Left colon (tissue), 2 donors: ENCODE measurements at regions not wholly inside any gene's neighbourhood (a gene's known extent, or its start where the extent isn't known, plus 50 kb on each side); places are given as distances from the start of the nearest gene placed in this dataset.
"Not testable (repeated sequence)": the region's sequence is repeated elsewhere in the genome, so short reads cannot be mapped to it uniquely, and the experiment has no call there.

ENCODE experiments used
- ATAC-seq: fragments of 200-7000 bp; cut with Tn5 transposase; one replicate; pipeline ENCODE4 v1.9.1; 2020; ENCODE audit warnings: mild to moderate bottlenecking, moderate library complexity
- DNase-seq, 2 donors: peaks; one replicate each; pipeline ENCODE4 v3.0.0-alpha.2; 2020
- intact Hi-C, 2 donors: fragments of 100-400 bp; cut with DNase I in 1 of 2; cut with micrococcal nuclease in 1 of 2; formaldehyde crosslinking; loops; one replicate each; pipeline versions ENCODE4 v1.11.2 to v1.14.0; 2022; cut with DNase I, micrococcal nuclease
- donor health status: DM: no; HTN: no; CAD: no.
- donor health status: DM: yes; HTN: yes; CAD: no.

DNA sequence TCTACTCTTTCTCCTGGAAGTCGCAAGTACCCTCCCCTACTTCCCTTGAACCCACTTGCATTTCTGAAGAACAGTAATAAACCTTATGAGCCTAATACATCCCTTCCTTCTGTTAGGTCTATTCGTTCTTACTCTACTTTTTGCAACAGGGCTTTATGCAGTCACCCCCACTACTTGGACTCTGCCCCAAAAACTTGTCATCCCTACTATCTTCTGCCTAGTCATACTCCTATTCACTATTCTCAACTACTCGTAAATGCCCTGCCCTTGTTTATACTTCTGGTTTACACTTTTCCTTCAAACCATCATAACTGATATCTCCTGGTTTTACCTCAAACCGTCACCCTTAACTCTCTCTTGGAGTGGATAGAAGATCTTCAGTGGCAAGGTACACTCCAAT is 55.2 kb upstream of the SLIT2 start:
- intact Hi-C loops: no loop called here
- no peak for ATAC-seq
- DNase-seq: no peak

DNA sequence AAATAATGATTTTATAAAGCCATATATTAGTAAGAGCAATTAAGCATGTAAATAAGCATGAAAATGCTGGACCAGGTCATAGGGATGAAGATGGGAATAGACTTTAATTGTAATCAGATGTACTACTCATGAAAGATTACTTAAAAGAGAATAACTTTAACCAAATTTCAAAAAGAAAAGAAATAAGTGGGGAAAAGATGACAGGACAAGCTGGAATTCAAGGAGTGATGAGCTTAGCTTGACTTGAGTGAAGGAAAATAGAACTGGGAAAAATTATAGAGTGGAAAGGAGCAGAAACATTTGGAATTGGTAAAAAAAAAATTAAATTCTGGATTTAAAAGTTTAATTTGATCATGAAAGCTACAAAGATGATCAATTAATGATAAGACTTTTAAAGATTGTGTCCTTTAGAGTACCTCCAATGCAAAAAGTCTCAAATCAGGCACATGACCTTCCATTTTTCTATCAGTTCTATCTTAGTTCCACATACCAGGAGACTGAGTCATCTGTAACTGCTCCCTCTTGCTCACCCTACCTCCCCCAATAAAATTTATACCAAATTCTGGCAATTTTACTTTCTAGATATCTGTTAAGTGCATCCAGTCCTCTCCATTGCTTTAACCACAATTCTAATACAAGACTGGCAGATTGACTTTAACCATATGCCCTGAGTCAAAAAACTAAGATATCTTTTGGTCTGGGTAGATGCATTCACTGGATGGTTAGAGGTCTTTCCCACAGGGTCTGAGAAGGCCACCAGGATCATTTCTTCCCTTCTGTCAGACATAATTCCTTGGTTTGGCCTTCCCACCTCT is 56.4 kb upstream of the SLIT2 start:
- no peak for ATAC-seq
- no peak for DNase-seq
- intact Hi-C loops: no loop called here

DNA sequence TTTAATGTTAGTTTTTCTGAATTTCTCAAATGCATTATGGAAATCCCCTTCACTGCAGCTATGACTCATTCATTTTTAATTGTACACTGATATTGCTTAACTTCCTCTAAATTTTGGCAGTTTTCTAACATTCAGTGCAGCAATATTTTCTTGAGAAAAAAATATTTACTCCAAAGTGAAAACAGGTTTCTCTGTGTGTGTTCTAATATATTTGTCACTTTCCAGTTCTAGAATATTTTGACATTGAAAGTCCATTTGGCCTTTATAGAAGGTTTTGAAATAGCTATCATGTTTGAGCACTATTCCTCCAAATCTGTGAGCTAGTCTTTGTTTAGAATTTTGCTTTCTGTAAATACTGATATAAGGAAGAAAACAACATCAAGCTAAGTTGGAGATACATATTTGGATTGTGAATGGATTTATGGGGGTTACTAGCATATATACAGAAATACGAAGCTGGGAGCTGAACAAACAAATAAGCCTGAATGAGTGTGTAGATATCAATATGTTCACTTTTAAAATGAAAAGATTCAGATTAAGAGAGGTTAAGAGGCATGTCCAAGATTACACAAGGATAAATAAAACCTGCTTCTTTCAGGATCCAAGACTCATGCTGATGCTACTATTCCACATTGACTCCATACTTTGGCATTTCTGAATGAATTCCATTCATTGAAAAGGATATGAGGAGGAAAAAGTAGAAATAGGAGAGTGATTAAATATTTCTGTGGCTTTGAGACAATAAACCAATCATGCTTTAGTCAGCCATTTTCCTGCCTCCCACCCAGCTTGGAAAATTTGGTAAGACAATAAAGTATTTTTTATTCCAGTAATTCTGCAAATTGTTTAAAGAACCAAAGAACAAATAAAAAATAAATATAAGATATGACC is 57.3 kb upstream of the SLIT2 start:
- intact Hi-C loops: no loop called here
- no peak for DNase-seq
- ATAC-seq: no peak

DNA sequence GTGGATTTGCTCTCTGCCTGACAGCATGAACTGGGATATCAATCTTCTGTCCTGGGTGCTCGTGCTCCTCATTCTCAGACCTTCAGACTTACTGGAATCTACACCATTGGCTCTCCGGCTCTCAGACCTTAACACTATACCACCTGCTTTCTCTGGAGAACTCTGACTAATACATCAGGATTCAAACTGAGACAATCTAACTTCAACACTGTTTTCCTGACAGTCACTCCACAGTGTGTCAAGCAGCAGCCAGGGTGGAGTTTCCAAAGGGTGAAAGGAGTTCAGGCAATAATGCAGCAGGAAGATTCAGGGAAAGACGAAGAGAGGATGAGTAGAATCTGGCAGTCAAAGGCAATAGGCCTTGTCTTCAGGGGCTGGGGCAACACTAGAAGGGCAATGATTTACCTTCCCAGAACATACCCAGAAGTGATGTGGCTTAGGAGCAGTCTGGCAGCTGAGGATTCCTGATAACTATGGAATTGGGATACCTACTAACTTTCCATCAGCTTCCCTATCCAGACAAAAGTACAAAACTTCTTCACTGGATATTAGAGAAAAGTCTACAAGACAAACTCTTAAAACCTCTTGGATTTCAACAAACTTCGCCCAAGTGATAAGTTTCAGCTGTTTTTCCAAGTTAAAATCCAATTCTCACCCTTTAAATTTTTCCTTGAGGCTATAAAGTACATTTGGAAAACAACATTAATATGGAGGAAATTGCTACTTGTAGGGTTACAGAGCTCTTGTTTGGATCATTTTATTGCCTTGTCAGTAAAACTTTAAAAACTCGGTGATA is 58.4 kb upstream of the SLIT2 start:
- DNase-seq (no peak), ATAC-seq (no peak)
- intact Hi-C loops: no loop called here

DNA sequence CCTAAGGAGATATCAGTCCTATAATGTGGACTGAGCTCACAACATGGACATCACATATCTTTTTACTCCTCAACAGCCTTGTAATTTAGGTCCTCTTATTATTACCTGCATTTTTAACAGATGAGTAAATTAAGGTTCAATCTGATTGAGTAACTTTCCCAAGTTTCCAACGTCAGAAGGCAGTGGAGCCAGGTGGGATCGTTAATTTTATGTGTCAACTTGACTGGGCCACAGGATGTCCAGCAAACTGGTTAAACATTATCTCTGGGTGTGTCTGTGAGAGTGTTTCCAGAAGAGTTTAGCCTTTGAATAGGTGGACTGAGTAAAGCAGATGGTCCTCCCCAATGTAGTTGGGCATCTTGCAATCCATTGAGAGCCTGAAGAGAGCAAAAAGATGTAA is 59.0 kb upstream of the SLIT2 start:
- ATAC-seq: no peak
- intact Hi-C loops: no loop called here
- no peak for DNase-seq

DNA sequence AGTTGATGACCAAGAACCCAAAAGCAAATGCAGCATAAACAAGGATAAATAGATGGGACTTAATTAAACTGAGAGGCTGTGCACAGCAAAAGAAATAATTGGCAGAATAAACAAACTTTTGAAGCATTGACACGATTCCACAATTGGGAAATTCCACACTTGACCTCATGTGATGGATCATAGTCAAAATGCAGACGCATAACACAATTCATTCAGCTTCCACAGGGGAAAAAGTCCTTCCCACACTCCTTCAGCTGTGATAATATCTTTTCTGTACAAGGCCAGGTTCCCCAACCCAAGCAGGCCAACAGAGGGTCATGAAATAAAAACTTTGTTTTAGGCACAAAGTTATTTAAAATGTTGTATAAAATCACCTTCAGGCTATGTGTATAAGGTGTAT is 66.6 kb upstream of the SLIT2 start:
- intact Hi-C loops: no loop called here
- DNase-seq: no peak
- no peak for ATAC-seq

DNA sequence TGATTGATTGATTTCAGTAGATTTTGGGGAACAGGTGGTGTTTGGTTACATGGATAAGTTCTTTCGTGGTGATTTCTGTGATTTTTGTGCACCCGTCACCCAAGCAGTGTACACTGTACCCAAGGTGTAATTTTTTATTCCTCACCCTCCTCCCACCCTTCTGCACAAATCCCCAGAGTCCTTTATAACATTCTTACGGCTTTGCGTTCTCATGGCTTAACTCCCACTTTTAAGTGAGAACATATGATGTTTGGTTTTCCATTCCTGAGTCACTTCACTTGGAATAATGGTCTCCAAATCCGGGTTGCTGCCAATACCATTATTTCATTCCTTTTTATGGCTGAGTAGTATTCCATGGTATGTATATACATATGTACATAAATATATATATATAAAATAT is 68.6 kb upstream of the SLIT2 start:
- DNase-seq, intact Hi-C loops, ATAC-seq: not testable (repeated sequence)

DNA sequence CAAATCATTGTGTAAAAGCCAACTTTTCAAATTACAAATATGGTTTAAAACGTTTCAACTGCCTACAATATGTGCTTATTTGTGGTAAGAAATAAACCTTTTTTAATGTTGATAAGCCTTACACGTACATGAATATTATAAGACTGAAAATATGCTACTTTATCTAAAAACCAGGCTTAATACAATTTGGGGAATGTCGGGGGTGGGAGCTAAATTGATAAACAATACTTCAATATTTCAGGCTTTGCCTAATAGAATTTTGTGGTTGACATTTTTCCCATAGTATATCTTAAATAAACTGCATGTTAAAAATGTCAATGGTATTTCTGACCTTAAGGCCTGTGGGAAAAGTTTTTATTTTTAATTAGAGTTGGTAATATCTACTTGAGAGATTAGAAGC is 69.8 kb upstream of the SLIT2 start:
- DNase-seq (no peak), ATAC-seq (no peak)
- intact Hi-C loops: no loop called here

DNA sequence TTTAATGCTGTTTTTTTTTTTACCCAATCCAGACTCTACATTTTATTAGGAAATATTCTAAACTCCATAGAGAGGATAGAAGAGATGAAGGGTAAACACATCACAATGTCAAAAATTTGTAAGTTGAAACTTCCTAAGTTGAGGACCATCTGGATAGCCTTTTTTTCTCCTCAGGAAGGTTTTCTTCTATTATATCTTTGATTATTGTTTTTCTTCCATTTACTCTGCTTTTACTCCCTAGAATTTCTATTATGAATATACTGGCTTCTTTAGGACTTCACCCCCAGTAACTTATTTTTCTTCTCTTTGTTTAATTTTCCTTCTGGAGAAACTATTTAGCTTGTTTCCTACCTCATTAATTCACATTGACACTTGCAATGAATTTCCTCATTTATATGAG is 71.2 kb upstream of the SLIT2 start:
- no peak for DNase-seq
- ATAC-seq: no peak
- intact Hi-C loops: no loop called here

DNA sequence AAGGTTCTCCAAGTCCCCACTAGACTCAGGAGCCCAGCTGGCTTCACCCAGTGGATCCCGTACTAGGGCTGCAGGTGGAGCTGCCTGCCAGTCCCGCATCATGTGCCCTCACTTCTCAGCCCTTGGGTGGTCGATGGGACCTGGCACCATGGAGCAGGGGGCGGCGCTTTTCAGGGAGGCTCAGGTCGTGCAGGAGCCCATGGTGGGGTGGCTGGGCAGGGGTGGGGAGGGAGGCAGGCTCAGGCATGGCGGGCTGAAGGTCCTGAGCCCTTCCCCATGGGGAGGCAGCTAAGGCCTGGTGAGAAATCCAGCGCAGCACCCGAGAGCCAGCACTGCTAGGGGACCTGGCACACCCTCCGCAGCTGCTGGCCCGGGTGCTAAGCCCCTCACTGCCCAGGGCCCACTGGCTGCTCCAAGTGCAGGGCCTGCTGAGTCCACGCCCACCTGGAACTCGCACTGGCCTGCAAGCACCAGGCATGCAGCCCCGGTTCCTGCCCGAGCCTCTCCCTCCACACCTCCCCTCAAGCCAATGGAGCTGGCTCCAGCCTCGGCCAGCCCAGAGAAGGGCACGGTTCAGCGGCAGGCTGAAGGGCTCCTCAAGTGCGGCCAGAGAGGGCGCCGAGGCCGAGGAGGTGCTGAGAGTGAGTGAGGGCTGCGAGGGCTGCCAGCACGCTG is 72.7 kb upstream of the SLIT2 start:
- ATAC-seq: no peak
- intact Hi-C loops: no loop called here
- no peak for DNase-seq

DNA sequence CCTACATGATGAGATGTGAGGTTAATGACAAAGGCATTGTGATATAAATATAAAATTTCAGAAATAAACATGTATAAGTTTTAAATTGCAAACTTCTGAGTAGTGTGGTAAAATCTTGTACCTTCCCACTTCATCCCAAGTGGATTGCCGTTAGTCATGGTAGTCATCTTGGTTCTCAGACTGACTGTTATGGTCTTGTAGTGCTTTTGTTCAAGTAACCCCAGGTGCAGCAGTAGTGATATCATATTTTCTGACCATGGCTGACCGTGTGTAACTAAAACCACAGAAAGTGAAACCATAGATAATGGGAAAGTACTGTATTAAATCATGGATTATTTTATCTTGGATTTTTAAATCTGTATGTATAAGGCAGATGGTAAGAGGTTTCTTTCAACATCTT is 74.8 kb upstream of the SLIT2 start:
- DNase-seq: no peak
- intact Hi-C loops: no loop called here
- no peak for ATAC-seq

DNA sequence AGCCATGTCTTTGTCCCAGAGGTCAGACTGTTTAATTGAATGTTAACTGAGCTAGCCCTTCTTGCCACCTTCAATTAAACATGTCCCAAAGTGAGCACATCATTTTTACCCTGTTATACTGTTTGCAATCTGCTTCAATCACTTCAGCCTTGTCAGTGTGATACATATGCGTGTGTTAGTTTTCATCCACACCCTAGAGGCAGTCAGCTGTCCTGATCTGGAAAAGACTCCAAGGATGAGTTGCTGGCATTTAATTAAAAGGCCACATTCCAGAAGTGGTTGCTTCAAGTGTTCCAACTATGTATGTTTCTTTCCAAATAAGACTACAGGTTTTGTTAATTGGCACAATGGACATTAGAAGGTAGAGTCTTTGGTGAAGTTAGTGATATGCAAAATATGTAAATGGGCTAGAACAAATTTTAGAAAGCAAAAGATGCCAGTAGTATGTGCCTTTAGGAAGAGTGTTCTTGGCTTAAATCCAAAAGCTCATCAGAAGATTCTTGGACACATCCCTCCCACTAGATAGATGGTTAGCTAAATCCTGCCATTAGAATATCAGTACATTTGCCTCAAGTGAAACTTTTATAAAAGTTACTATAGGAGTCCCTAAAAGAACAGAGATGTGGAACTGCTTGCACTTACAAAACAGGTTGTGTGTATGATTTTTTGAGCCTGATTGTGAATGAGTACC is 79.5 kb upstream of the SLIT2 start:
- intact Hi-C loops: no loop called here
- DNase-seq (no peak), ATAC-seq (no peak)

DNA sequence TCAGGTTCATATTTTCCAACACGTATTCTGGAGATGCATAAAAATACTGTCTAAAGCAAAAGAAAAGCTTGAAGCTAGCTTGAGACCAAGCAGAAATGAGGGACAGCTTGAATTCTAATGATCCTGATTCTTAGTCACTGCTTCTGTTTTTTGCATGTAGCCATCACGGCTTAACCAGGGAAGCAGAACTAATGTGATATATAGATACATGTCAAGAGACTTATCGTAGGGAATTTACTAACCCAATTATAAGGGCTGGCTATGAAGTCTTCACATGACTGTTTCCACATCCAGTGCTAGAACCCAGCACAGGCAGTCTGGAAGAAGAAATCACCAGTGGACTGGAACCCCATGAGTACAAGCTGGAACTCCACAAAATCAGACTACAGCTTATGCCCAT is 85.2 kb upstream of the SLIT2 start:
- DNase-seq (no peak), ATAC-seq (no peak)
- intact Hi-C loops: no loop called here

DNA sequence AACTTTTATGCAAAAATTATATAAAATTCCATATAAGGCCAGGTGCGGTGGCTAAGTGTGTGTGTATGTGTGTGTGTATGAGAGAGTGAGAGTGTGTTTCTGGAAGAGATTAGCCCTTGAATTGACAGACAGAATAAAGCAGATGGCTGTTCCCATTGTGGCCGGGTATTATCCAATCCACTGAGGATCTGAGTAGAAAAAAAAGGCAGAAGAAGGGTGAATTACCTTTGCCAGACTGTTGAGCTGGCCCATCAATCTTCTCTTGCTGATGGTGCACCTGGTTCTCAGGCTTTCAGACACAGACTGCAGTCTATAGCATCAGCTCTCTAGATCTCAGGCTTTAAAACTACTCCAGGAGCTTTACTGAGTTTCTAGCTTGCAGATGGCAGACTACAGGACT is 92.2 kb upstream of the SLIT2 start:
- DNase-seq: no peak
- no peak for ATAC-seq
- intact Hi-C loops: no loop called here

DNA sequence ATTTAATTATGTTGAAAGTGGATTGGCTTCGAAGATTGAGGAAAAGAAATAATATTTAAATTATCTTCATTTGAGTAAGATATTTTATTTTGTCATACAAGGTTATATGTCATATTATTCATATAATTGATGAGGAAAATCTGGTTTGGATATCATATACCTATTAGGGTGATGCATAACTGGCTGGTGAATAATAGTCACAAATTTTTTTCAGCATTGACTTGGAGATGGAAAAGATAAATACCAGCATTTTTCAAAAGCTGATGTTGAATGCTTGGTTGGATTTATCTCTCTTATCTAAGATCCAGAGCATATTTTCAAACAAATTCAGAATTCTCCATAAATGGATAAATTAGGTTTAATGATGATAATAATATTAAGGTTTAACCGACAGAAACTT is 93.5 kb upstream of the SLIT2 start:
- intact Hi-C loops: no loop called here
- DNase-seq (no peak), ATAC-seq (no peak)

DNA sequence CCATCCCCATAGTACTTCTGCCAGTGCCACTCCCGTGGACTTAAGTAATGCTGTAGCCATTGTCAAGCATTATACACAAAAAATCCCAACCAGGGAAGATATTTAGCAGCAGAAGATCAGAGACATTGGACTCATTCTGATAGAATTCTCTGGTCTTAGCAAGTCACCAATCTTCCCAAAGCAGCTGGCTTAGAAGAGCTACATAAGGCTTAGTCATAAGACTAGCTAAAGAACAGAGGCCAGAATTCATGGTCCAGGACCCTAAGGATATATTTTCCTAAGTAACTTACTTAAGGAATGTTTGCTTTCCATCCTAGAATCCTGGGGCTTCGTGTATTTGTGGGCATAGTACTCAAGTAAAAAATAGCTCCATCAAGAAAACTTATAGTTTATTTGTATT is 100.3 kb upstream of the SLIT2 start:
- DNase-seq (no peak), ATAC-seq (no peak)
- intact Hi-C loops: no loop called here

DNA sequence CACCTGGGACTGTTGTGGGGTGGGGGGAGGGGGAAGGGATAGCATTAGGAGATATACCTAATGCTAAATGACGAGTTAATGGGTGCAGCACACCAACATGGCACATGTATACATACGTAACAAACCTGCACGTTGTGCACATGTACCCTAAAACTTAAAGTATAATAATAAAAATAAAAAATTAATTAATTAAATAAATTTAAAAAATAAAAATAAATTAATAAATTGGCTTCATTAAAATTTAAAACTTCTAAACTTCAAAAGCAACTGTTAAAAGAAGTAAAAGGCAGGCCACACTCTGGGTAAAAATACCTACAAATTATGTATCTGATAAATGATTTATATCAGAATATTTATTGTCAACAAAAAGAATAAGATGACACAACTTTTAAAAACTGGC is 102.6 kb upstream of the SLIT2 start:
- DNase-seq, intact Hi-C loops, ATAC-seq: not testable (repeated sequence)

DNA sequence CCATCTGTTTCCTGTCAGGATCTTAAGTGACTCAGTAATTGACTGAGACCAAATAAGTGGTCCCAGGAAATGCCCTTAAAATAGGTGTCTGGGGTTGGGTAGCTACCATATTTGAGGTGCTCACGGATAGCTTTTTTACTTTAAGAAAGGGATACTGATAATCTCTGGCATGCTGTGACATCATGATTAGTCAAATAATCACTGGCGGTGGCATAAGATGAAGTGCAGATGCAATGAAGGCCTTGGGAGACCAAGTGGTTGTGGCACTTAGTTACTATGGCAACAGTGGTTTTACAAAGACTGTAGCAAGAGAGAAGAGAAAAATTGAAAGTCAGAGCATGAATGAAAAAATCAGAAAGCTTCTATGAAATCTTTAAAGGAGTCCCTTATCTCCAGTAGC is 114.5 kb upstream of the SLIT2 start:
- intact Hi-C loops: no loop called here
- ATAC-seq: no peak
- no peak for DNase-seq

DNA sequence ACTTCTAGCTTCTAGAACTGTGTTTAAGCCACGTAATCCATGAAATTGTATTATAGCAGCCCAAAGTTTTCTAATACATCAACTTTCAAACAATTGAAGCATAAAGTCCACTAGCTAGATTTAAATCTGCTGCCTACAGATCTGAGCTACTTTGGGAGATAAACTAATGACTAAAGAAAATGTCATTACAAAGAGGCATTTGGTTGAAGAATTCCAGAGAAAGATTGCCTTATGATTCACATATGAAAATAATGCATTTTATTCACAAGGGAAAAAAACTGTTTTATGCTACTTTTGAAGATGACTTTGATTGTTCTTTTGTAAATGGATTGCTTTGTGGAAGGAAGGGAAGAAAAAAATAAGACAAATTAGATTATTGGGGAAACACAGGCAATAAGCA is 124.1 kb upstream of the SLIT2 start:
- DNase-seq (no peak), ATAC-seq (no peak)
- intact Hi-C loops: no loop called here
